GM21619 (cell line): ENCODE measurements at regions not wholly inside any gene's neighbourhood (a gene's known extent, or its start where the extent isn't known, plus 50 kb on each side); places are given as distances from the start of the nearest gene placed in this dataset.
"Not testable (repeated sequence)": the region's sequence is repeated elsewhere in the genome, so short reads cannot be mapped to it uniquely, and the experiment has no call there.

Experiments used
- ATAC-seq: cut with Tn5 transposase; IDR thresholded peaks from one replicate; pipeline ENCODE4 v1.9.1; 2021; ENCODE audit not compliant: unreplicated experiment

- ATAC-seq = no peak
Measured at GRCh38 chr4:58871509-58871908, 1761.3 kb upstream of the IGFBP7 start.

GRCh38 chr4:58849026-58849425 is 1738.8 kb upstream of the IGFBP7 start:
- ATAC-seq = no peak

- ATAC-seq = no peak
Measured at GRCh38 chr4:58843455-58843854, 1733.3 kb upstream of the IGFBP7 start.

GRCh38 chr4:58833126-58833525 is 1722.9 kb upstream of the IGFBP7 start:
- no peak for ATAC-seq

GRCh38 chr4:58825278-58825677 is 1715.1 kb upstream of the IGFBP7 start:
- ATAC-seq = no peak

GRCh38 chr4:58818560-58818959 is 1708.4 kb upstream of the IGFBP7 start:
- not testable (repeated sequence) for ATAC-seq

GRCh38 chr4:58809948-58810347 is 1699.8 kb upstream of the IGFBP7 start:
- ATAC-seq = no peak

- no peak for ATAC-seq
Measured at GRCh38 chr4:58809366-58809765, 1699.2 kb upstream of the IGFBP7 start.

- ATAC-seq = no peak
Measured at GRCh38 chr4:58808817-58809216, 1698.6 kb upstream of the IGFBP7 start.

- no peak for ATAC-seq
Measured at GRCh38 chr4:58807843-58808615, 1697.8 kb upstream of the IGFBP7 start.

- no peak for ATAC-seq
Measured at GRCh38 chr4:58776627-58777026, 1666.4 kb upstream of the IGFBP7 start.

- no peak for ATAC-seq
Measured at GRCh38 chr4:58767598-58767997, 1657.4 kb upstream of the IGFBP7 start.

- ATAC-seq = no peak
Measured at GRCh38 chr4:58766763-58767162, 1656.6 kb upstream of the IGFBP7 start.

- no peak for ATAC-seq
Measured at GRCh38 chr4:58761563-58761962, 1651.4 kb upstream of the IGFBP7 start.

- no peak for ATAC-seq
Measured at GRCh38 chr4:58760737-58761136, 1650.6 kb upstream of the IGFBP7 start.

- ATAC-seq = no peak
Measured at GRCh38 chr4:58760100-58760499, 1649.9 kb upstream of the IGFBP7 start.

GRCh38 chr4:58749206-58749605 is 1639.0 kb upstream of the IGFBP7 start:
- no peak for ATAC-seq

- ATAC-seq = no peak
Measured at GRCh38 chr4:58740897-58741296, 1630.7 kb upstream of the IGFBP7 start.

- ATAC-seq = no peak
Measured at GRCh38 chr4:58739275-58739674, 1629.1 kb upstream of the IGFBP7 start.

GRCh38 chr4:58738375-58738774 is 1628.2 kb upstream of the IGFBP7 start:
- ATAC-seq = no peak

- ATAC-seq = no peak
Measured at GRCh38 chr4:58734030-58734674, 1624.0 kb upstream of the IGFBP7 start.

GRCh38 chr4:58732973-58733372 is 1622.8 kb upstream of the IGFBP7 start:
- no peak for ATAC-seq

- ATAC-seq = no peak
Measured at GRCh38 chr4:58723954-58724353, 1613.8 kb upstream of the IGFBP7 start.
